Glutamatergic neuron (in vitro differentiated cells): ENCODE measurements at regions not wholly inside any gene's neighbourhood (a gene's known extent, or its start where the extent isn't known, plus 50 kb on each side); places are given as distances from the start of the nearest gene placed in this dataset.
A peak's percentile ranks its signal among the peaks of the same experiment; 100 is the strongest.

Source experiments
- DNase-seq: peaks from one replicate; pipeline ENCODE4 v3.0.0; 2022
- H3K27ac Mint-ChIP-seq: one replicate; pipeline ENCODE4 v1.8.0; 2020; ENCODE audit warnings: mild to moderate bottlenecking, mixed read lengths, inconsistent platforms; ENCODE audit not compliant: unreplicated experiment
- H3K27me3 Mint-ChIP-seq: one replicate; pipeline ENCODE4 v1.8.0; 2020; ENCODE audit warnings: mild to moderate bottlenecking, moderate library complexity, mixed read lengths, inconsistent platforms; ENCODE audit not compliant: unreplicated experiment
- H3K36me3 Mint-ChIP-seq: one replicate; pipeline ENCODE4 v1.8.0; 2020; ENCODE audit warnings: mild to moderate bottlenecking, mixed read lengths, inconsistent platforms; ENCODE audit not compliant: unreplicated experiment
- H3K4me1 Mint-ChIP-seq: one replicate; pipeline ENCODE4 v1.8.0; 2020; ENCODE audit warnings: mild to moderate bottlenecking, low read depth, mixed read lengths, inconsistent platforms; ENCODE audit not compliant: unreplicated experiment
- H3K4me3 Mint-ChIP-seq: one replicate; pipeline ENCODE4 v1.8.0; 2020; ENCODE audit warnings: mild to moderate bottlenecking, mixed read lengths, inconsistent platforms; ENCODE audit not compliant: unreplicated experiment
- H3K9me3 Mint-ChIP-seq: one replicate; pipeline ENCODE4 v1.8.0; 2020; ENCODE audit warnings: mild to moderate bottlenecking, moderate library complexity, mixed read lengths, inconsistent platforms; ENCODE audit not compliant: unreplicated experiment
- TF ChIP-seq, protein P1 (sequence below): fragments of 200-600 bp; sonication (generic); IDR thresholded peaks from one replicate; pipeline ENCODE4 v1.5.0; 2021; ENCODE audit not compliant: partially characterized antibody, unreplicated experiment

DNA sequence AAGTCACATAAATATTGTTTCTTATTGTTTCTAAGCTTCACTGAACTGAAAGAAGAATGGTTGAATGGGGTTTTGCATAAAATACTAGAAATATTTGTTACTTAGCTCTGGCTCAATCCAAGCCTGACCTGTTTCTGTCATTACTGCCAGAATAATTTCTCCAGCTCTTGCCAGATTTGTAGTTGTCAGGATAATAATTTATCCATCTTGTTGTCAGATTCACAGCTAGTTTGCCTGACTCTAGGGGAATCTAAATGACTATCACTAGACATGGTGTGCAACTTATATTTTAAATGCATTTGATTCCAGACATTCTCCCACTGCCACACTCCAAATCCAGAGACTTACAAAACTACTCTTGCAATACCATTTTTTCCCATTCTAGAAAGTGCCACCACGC lies 422.7 kb downstream of the ZSWIM6 start:
- no peaks in the 10 kb centered on the region for H3K36me3 Mint-ChIP-seq
- no peaks in the 10 kb centered on the region for H3K27me3 Mint-ChIP-seq
- no peak for DNase-seq
- peaks cover 4% of the 10 kb centered on the region for H3K4me1 Mint-ChIP-seq
- H3K27ac Mint-ChIP-seq, result peak overlapping the region; percentile 9
- no peak overlapping the region for H3K4me3 Mint-ChIP-seq
- H3K9me3 Mint-ChIP-seq, result no peaks in the 10 kb centered on the region
- TF ChIP-seq, protein P1, sequence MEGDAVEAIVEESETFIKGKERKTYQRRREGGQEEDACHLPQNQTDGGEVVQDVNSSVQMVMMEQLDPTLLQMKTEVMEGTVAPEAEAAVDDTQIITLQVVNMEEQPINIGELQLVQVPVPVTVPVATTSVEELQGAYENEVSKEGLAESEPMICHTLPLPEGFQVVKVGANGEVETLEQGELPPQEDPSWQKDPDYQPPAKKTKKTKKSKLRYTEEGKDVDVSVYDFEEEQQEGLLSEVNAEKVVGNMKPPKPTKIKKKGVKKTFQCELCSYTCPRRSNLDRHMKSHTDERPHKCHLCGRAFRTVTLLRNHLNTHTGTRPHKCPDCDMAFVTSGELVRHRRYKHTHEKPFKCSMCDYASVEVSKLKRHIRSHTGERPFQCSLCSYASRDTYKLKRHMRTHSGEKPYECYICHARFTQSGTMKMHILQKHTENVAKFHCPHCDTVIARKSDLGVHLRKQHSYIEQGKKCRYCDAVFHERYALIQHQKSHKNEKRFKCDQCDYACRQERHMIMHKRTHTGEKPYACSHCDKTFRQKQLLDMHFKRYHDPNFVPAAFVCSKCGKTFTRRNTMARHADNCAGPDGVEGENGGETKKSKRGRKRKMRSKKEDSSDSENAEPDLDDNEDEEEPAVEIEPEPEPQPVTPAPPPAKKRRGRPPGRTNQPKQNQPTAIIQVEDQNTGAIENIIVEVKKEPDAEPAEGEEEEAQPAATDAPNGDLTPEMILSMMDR, result no peak

DNA sequence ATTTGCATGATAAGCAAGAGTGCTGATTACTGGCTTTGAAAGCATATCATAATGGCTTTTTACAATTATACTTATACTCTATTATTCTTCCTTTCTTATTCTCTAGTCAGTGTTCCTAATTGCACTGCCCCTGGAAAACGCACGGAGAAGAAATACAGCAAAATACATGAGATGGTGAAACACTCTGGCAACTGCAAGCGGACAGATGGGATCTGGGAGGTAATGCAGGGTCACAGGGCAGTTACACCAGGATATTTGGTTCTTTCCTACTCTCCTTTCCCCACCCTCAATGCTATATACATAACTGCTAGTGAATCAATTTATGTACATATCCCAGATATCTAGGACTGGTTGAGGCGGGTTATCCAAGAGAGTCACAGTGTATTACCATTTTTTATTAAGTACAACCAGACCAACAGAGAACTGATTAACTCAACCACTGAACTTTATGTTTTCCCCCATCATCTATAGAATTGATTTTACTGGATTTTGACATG lies 423.7 kb downstream of the ZSWIM6 start:
- no peak for DNase-seq
- Mint-ChIP-seq H3K27ac (peak overlapping the region; percentile 18), H3K4me3 (no peak overlapping the region), H3K36me3 (no peaks in the 10 kb centered on the region), H3K4me1 (peaks cover 4% of the 10 kb centered on the region), H3K27me3 (no peaks in the 10 kb centered on the region), H3K9me3 (no peaks in the 10 kb centered on the region)
- TF ChIP-seq, protein P1, result no peak

DNA sequence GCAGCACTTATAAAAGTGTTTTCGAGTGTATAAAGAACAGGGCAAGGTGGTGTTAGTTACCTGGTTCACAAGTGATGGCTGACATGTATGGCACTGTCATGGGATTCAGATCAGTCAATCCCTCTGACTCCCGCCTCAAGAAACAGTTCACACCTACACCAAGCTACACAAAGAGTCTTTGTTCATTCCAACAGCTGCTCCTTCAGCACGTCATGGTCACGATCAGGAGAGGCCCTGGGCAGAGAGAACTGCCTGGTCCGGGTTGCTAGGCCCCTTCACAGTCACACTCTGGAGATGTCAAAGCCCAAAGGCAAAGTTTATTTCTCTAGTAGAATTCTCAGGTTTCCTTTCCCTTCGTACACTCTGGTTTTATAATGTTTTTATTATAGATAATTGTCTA lies 426.7 kb downstream of the ZSWIM6 start:
- no peak for DNase-seq
- Mint-ChIP-seq H3K4me1 (peaks cover 4% of the 10 kb centered on the region), H3K27ac (no peak overlapping the region), H3K4me3 (no peak overlapping the region), H3K9me3 (no peaks in the 10 kb centered on the region), H3K27me3 (no peaks in the 10 kb centered on the region), H3K36me3 (peaks cover 5% of the 10 kb centered on the region)
- TF ChIP-seq, protein P1, result no peak

DNA sequence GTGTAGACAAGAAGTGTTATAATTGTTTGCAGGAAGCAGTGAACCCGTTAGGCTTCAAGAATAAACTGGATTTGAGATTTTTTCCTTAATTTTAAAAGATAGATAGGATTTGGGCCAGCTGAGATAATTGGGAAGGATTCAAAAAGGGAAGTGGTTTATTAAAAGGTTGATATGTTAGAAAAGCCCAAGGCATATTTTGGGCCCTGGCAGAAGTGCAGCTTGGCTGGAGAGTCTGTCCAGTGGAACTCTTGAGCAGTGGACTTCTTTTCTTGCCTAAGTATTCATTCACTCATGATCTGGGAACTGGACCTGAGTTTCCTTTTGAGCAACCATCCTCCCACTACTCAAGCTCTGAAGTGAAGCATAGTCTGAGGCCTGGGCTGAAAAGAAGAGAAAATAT lies 433.4 kb downstream of the ZSWIM6 start:
- Mint-ChIP-seq H3K27me3 (peaks cover 4% of the 10 kb centered on the region), H3K4me1 (no peaks in the 10 kb centered on the region), H3K9me3 (no peaks in the 10 kb centered on the region), H3K36me3 (peaks cover 5% of the 10 kb centered on the region), H3K27ac (no peak overlapping the region), H3K4me3 (no peak overlapping the region)
- TF ChIP-seq, protein P1, result no peak
- no peak for DNase-seq

DNA sequence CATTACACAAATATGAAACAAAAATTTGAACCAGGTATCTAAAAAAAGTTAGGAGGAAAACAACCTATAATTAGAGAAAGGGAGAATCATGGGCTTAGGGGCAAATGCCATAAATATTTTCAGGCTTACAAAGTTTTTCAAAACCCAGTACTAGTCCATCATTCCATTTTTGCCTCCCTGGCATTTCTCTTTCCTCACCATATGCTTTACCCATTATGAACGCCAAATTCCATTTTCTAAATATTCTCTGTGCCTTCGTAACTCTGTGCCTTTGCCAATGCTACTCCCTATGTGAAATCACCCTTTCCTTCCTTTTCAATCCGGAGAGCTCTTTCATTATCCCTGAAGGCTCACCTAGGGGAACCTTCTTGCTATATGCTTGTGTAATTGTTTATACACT lies 434.1 kb downstream of the ZSWIM6 start:
- Mint-ChIP-seq H3K9me3 (no peaks in the 10 kb centered on the region), H3K36me3 (peaks cover 5% of the 10 kb centered on the region), H3K27ac (no peak overlapping the region), H3K4me3 (no peak overlapping the region), H3K27me3 (peaks cover 4% of the 10 kb centered on the region), H3K4me1 (no peaks in the 10 kb centered on the region)
- DNase-seq, result no peak
- TF ChIP-seq, protein P1, result no peak
